AG09319 (cell line): ENCODE measurements at regions not wholly inside any gene's neighbourhood (a gene's known extent, or its start where the extent isn't known, plus 50 kb on each side); places are given as distances from the start of the nearest gene placed in this dataset.

Experiments
- DNase-seq: peaks from one replicate; pipeline ENCODE4 v3.0.0-alpha.2; 2010; ENCODE audit warnings: low read depth; ENCODE audit errors: extremely low read depth
- TF ChIP-seq, protein P1 (sequence below): IDR thresholded peaks from 2 replicates; pipeline ENCODE4 v1.5.1; 2011; ENCODE audit warnings: low read depth, mild to moderate bottlenecking, inconsistent platforms, low read length, moderate library complexity

DNA sequence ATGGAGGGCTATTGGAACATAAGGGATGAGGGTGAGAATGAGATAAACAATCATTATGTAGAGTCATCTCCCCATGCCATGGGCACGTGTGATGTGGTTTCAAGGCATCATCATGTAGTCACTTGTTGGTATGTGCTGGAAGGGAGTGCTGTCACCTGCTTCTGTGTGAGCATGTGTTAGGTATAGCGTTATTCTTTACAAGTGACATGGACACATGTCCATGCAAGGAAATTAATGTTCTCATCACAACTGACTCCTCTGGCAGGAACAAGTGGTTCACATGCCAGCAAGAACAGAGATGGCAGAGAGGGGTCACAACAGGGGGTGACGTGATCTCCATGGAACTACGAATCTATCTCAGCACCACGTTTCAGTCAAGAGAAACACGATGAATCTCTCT, 815.8 kb downstream of the BCL11B start:
- TF ChIP-seq, protein P1, sequence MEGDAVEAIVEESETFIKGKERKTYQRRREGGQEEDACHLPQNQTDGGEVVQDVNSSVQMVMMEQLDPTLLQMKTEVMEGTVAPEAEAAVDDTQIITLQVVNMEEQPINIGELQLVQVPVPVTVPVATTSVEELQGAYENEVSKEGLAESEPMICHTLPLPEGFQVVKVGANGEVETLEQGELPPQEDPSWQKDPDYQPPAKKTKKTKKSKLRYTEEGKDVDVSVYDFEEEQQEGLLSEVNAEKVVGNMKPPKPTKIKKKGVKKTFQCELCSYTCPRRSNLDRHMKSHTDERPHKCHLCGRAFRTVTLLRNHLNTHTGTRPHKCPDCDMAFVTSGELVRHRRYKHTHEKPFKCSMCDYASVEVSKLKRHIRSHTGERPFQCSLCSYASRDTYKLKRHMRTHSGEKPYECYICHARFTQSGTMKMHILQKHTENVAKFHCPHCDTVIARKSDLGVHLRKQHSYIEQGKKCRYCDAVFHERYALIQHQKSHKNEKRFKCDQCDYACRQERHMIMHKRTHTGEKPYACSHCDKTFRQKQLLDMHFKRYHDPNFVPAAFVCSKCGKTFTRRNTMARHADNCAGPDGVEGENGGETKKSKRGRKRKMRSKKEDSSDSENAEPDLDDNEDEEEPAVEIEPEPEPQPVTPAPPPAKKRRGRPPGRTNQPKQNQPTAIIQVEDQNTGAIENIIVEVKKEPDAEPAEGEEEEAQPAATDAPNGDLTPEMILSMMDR = no peak
- no peak for DNase-seq

DNA sequence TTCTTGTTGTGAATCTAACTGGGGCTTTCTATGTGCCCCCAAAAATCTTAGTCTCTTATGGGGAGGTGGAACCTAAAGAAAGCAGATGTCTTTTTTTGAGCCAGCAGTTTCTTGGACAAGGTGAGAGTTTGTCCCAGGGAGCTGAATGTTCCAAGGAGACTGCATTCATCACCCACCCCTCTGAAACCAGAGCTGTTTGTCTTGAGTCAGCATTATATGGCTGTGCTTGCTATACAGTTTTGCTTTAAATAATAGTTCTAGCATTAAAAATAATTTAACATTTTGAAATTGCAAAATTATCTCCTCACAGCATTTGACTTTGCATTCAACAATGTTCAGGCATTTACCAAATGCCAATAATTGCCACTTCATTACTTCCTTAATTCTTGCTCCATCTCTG, 813.3 kb downstream of the BCL11B start:
- DNase-seq = no peak
- TF ChIP-seq, protein P1 = no peak

- no peak for DNase-seq
- TF ChIP-seq, protein P1 = no peak
Measured at GRCh38 chr14:98462908-98463307, 809.1 kb downstream of the BCL11B start.

GRCh38 chr14:98466807-98467206, 805.2 kb downstream of the BCL11B start:
- TF ChIP-seq, protein P1 = no peak
- DNase-seq = no peak

- TF ChIP-seq, protein P1 = no peak
- no peak for DNase-seq
Measured at GRCh38 chr14:98470663-98471062, 801.3 kb downstream of the BCL11B start.

- TF ChIP-seq, protein P1 = no peak
- no peak for DNase-seq
Measured at GRCh38 chr14:98474900-98475299, 797.1 kb downstream of the BCL11B start.

DNA sequence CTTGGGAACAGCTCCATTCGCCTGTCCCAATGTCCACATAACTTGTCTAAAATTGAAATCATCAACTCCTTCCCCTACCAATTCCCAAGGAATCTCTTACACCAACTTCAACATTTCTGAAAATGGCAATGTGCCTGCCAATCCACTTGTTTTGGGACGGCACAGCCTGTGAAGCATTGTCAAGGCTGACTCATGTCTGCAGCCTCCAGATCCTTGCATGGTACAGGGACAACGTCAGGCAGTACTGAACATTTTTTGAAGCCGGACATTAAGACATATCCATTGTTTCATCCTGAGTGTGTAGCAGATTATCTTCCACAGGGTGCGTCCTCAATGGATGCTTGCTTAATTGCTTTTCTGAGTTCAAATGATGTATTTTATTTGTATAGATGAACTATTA, 794.1 kb downstream of the BCL11B start:
- TF ChIP-seq, protein P1 = no peak

More for the DNA sequence above, 794.1 kb downstream of the BCL11B start:
- no peak for DNase-seq
